HG03103 (cell line): ENCODE measurements at regions not wholly inside any gene's neighbourhood (a gene's known extent, or its start where the extent isn't known, plus 50 kb on each side); places are given as distances from the start of the nearest gene placed in this dataset.

Experiments used
- ATAC-seq: cut with Tn5 transposase; IDR thresholded peaks from one replicate; pipeline ENCODE4 v1.9.1; 2021; ENCODE audit warnings: low read depth; ENCODE audit not compliant: unreplicated experiment

DNA sequence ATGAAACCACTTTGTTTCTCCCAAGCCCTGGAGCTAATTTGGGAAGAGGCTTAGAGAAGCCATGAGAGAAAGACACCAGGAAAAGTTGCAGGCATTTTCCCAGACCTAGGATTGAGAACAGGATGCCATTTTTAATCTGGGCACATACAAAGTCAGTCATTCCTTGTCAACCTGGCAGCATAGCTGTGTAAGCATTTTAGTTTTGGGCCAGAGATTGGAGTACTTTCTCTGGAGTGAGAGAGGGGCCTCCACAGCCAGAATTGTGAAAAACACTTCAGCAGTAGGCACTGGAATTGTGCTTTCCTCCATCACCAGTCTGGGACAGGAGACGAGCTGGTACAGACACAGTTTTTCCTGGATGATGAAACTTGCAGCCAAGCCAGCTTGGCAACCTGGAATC, 390.3 kb upstream of the DMAC1 start:
- no peak for ATAC-seq

DNA sequence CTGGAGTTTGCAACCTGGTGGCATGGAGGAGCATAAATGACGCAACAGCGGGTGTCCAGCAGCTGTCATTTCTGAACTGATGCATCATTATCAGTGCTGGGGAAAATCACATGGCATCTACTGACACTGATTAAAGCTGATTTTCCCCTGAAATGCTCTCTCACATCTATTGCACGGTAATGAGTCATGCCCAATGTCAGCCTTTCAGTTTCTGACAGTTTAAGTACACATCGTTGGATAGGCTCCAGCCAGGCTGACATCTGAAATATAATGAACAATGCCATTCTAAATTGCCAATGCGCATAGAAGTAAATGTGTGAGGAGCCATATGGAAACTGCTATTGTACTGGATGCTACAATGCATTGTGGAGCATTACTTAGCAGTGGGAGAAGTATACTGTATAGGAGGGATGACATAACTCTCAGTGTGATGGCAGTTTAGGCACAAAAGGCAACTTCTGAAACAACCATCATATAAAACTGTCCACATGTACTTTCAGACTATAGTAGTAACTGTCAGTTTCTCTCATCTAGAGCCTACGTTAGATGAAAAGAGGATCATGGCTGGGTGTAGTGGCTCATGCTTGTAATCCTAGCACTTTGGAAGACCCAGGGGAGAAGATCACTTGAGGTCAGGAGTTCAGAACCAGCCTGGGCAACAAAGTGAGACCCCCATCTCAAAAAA, 389.3 kb upstream of the DMAC1 start:
- no peak for ATAC-seq

DNA sequence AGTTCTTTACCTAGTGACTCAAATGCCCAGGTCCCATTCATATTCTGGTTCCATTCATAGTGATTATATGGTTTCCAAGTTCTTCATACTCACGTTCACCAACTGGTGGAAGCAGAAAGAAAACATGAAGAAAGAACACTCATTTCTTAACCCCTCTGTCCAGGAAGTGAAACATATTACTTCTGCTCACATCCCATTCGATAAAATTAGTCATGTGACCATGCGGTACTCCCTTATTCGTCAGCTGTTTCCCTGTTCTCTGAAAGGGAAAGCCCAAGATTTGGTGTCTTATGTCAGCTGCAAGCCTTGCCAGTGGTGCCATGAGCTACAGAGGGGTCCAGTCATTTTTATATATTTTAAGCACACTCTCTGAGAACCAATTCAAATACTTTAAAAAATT, 387.0 kb upstream of the DMAC1 start:
- no peak for ATAC-seq

- ATAC-seq: no peak
Observed at GRCh38 chr9:8183618-8184017, 384.0 kb upstream of the DMAC1 start.

DNA sequence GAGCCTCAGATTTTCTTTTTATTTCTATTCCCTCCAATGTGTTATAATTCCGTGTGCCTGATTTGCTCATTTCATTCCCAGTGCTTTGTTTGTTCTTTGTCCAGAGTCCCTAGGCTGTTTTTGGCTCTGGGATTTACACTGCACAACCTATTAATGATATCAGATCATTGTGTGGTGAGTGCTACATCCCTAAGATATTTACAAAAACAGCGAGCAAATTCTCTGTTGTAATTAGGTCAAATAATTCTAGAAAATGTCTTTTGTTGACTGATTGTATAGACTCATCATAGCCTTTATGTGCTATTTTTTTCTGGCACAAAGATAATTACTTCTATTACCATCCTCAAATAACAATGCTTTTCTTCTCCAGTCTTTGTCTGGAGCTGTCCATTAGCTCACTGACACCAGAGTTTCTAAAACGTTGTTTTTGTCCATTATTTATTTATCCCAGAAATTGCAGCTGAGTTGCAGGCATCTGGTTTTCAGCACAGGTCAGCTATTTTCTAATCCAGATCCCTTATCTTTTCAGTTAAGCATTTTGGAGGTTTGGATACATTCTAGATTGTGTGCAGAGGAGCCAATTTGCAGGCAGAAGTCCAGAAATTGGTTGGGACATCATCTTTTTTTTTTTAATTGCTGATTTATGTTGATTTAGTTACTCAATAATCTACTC, 379.9 kb upstream of the DMAC1 start:
- ATAC-seq: no peak

DNA sequence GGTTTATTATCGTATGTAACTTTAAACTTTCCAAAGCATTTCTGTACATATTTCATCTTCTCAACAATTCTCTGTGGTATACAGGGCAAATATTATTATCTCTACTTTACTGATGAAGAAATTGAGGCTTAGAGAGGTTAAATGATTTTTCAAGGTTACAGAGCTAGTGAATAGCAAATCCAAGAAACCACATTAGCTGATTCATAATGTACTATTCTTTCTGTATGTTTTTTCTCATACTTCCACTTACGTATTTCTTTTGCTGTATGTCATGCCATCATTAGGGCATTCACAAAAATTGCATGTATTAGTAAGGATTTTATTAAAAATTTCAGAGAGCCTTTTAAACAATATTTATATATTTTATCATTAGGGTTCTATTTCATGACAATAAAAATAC, 372.4 kb upstream of the DMAC1 start:
- ATAC-seq: no peak

DNA sequence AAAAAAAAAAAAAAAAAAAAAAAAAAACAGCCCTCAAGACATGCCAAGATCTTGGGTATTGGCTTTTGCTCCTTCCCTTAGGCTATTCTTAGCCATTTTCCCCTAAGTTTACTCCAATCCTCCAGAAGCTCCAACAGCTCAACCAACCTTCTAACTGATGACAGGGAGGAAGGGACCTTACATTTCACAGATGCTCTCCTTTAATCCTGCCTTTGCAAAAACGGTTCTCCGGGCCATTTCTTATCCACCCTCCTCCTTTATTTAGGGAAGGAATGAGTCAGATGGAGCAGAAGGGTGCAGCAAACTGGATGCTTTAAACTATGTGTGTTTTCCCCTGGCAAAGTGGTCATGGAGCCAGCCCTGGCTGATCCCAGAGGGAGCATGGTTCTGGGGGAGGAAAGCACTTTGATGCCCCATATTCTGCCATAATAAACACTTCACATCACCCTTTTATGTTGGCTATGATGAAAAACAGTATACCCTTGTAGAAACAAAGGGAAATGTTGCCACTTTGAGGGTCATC, 369.4 kb upstream of the DMAC1 start:
- ATAC-seq: no peak

GRCh38 chr9:8160787-8161186, 361.2 kb upstream of the DMAC1 start:
- ATAC-seq: no peak

- ATAC-seq: no peak
Observed at GRCh38 chr9:8158574-8158973, 359.0 kb upstream of the DMAC1 start.

- ATAC-seq: no peak
Observed at GRCh38 chr9:8157683-8158324, 358.2 kb upstream of the DMAC1 start.

DNA sequence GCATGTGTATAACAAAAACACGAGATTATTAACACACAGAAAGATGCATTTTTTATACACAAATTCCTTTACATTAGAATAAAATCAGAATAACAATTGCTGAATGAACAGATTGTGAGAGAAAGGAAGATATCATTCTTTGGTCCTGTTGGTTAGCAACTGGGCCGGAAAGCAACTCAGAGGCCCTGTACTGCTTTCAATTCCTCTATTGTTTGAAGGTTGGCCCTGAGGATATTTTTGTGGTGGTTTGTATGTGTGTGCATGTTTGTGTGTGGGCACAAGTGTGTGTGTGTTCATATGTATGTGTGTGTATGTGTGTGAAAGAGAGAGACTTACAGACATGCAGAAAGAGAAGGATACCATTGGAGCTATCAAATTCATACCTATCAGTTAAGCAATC, 356.8 kb upstream of the DMAC1 start:
- no peak for ATAC-seq

DNA sequence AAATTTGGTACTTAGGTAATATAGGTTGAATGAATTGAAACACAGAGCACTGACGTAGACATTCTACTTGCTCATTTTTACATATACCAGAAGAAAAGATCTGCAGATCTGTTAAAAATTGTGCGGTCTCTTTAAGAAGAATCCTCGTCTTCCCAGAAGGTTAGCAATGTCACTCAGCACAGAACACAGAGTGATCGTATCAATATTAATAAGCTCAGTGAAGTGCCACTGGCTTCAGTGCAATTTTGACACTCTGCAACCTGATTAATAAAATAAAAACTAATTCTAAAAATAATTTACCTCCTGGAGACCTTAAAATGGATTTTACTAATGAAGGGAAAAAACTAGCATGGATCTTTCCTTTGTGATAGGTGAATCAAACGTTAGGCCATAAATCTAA, 356.1 kb upstream of the DMAC1 start:
- no peak for ATAC-seq

DNA sequence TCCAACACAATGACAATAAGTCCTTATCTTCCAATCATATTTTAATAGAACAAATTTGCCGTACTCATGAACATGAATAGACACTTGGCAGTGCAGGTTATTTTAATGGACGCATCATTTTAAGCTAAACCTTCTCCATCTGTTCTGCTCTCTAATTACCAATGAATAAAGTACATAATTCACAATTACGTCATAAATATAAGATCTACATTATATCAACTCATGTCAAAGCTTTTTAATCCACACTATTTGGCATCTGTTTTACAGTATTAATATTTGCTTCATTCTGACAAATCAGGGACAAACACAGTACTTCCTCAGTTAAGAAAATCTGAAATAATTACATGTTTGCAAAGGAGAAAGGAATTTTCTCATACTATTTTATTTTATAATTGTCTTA, 344.1 kb upstream of the DMAC1 start:
- ATAC-seq: no peak

- ATAC-seq: no peak
Observed at GRCh38 chr9:8140557-8140956, 341.0 kb upstream of the DMAC1 start.

GRCh38 chr9:8139756-8140155, 340.2 kb upstream of the DMAC1 start:
- ATAC-seq: no peak

DNA sequence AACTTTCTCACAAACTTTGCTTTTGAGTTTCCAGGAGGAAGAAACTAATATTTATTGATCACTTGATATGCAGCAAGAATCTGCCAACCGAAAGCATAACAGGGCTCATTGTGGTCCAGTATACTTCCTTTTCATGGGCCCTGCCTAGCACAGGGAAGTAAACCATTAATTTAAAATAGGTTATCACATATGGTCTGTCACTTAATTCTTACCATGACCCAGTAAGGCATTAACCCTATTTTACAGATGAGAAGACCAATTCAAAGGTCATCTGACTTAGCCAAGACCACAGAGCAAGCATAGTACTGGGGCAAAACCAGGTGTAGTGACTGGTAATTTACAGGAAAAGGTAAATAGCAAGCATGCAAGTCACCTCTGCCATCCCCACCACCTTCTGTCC, 336.9 kb upstream of the DMAC1 start:
- ATAC-seq: no peak

GRCh38 chr9:8134635-8135034, 335.1 kb upstream of the DMAC1 start:
- no peak for ATAC-seq

DNA sequence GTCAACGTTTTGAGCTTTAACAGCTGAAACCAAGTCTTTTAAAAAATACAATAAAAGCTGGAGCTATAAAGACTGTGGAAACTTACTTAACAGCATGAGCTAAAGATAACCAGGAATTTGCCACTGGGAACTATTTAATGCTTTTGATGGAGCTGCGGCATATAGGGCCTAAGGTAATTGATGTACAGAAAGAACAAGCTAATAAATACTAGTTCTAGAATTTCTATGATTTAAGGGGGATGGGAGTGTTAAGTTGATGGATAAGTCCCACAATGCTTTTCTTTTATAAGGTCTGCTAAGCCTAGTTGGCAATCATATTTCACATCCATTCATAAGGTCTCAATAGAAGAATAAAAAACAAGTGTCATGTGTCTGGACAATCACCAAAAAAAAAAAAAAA, 334.0 kb upstream of the DMAC1 start:
- ATAC-seq: no peak

DNA sequence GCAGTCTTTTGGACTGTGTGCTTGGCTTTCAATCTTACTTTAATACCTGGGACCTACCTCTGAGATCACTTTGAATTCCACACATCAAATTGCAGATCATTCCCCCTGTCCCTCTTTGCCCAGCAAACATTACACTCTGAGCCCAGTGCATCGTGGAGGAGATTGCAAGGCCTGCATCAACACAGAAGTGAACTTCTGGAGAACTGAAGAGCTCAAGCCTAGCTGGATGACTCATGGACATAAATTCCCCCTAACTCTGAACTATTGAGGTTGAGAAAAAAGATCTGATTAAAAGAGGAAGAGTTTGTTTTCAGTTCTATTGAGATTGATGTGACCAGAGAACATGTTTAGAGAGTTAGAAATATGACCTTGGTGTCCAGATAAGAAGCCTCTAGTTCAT, 316.0 kb upstream of the DMAC1 start:
- no peak for ATAC-seq

- ATAC-seq: no peak
Observed at GRCh38 chr9:8114826-8115225, 315.2 kb upstream of the DMAC1 start.

GRCh38 chr9:8106362-8106761, 306.8 kb upstream of the DMAC1 start:
- ATAC-seq: no peak

- no peak for ATAC-seq
Observed at GRCh38 chr9:8101607-8102006, 302.0 kb upstream of the DMAC1 start.
